HCT116 (cell line): ENCODE measurements at regions not wholly inside any gene's neighbourhood (a gene's known extent, or its start where the extent isn't known, plus 50 kb on each side); places are given as distances from the start of the nearest gene placed in this dataset.

Experiments used
- ATAC-seq: fragments of 200-7000 bp; cut with Tn5 transposase; 2 replicates; pipeline ENCODE4 v1.9.1; 2020; ENCODE audit warnings: mild to moderate bottlenecking, moderate library complexity
- BruUV-seq: library from RNA; stranded (reverse); fragments of 400-500 nt; replicated peaks from 2 replicates; lab custom pipeline; 2021; lab: Mats Ljungman, UMichigan
- CTCF ChIA-PET: fragments of 300-600 bp; sonication (Branson Sonifier 250); formaldehyde crosslinking; loops from one replicate; lab custom pipeline; 2021; ENCODE audit warnings: antibody characterized with exemption; lab: Charles Lee
- POLR2A ChIA-PET: fragments of 300-600, 350-600 bp; sonication (Branson Sonifier 250); formaldehyde crosslinking; loops from one replicate; lab custom pipeline; 2021; ENCODE audit warnings: antibody characterized with exemption; lab: Charles Lee
- RAD21 ChIA-PET, 2 experiments: fragments of 300-600 bp; sonication (Branson Sonifier 250); formaldehyde crosslinking; loops; one replicate each; lab custom pipeline; 2023; ENCODE audit warnings: low total read pairs in 2 of 2; ENCODE audit not compliant: uncharacterized antibody in 2 of 2, unreplicated experiment in 2 of 2, low non-redundant PET in 1 of 2; lab: Charles Lee
- DNase-seq: peaks from one replicate; pipeline ENCODE4 v3.0.0-alpha.2; 2010; ENCODE audit warnings: low read depth, low spot score
- H2AFZ ChIP-seq: fragments of 200-600 bp; shearing (Covaris generic), sonication (generic); 2 replicates; pipeline ENCODE4 v1.6.1; 2017; ENCODE audit warnings: low read depth, mixed run types, mixed read lengths, antibody characterized with exemption, low read length; ENCODE audit not compliant: poor library complexity, severe bottlenecking
- H3K27ac ChIP-seq: 2 replicates; pipeline ENCODE4 v1.5.1; 2012; ENCODE audit warnings: low read depth, low read length
- H3K27me3 ChIP-seq: fragments of 200-600 bp; sonication (generic); 2 replicates; pipeline ENCODE4 v1.6.1; 2016; ENCODE audit warnings: mixed run types, low read length, mixed read lengths; ENCODE audit not compliant: insufficient read depth
- H3K36me3 ChIP-seq, 2 experiments: fragments of 200-500 bp in 1 of 2; fragments of 200-600 bp in 1 of 2; sonication (Bioruptor generic) in 1 of 2; sonication (generic) in 1 of 2; 2 replicates each; pipeline versions ENCODE4 v1.5.1 to v1.6.1; 2014 to 2016; ENCODE audit warnings: low read length in 2 of 2, inconsistent platforms in 1 of 2, mixed read lengths in 1 of 2, mixed run types in 1 of 2; ENCODE audit not compliant: insufficient read depth in 2 of 2, control insufficient read depth in 1 of 2
- H3K4me1 ChIP-seq, 2 experiments: fragments of 200-600 bp in 1 of 2; sonication (generic) in 1 of 2; 2 replicates each; pipeline versions ENCODE4 v1.5.1 to v1.6.1; 2012 to 2017; ENCODE audit warnings: low read length in 2 of 2, inconsistent platforms in 1 of 2, mild to moderate bottlenecking in 1 of 2, mixed read lengths in 1 of 2, mixed run types in 1 of 2, moderate library complexity in 1 of 2; ENCODE audit not compliant: insufficient read depth in 2 of 2, control insufficient read depth in 1 of 2
- H3K4me2 ChIP-seq: fragments of 200-600 bp; sonication (generic); 2 replicates; pipeline ENCODE4 v1.6.1; 2017; ENCODE audit warnings: mixed run types, low read length, mixed read lengths
- H3K4me3 ChIP-seq, 2 experiments: fragments of 200-600 bp in 1 of 2; sonication (generic) in 1 of 2; replicated peaks in 1 of 2; 2 replicates each; pipeline ENCODE4 v1.5.1; 2011 to 2016; ENCODE audit warnings: low read length in 2 of 2, control low read depth in 1 of 2, low read depth in 1 of 2, mild to moderate bottlenecking in 1 of 2, mixed read lengths in 1 of 2, mixed run types in 1 of 2
- H3K79me2 ChIP-seq: fragments of 200-600 bp; sonication (generic); 2 replicates; pipeline ENCODE4 v1.6.1; 2017; ENCODE audit warnings: mild to moderate bottlenecking, mixed run types, low read length, moderate library complexity, mixed read lengths; ENCODE audit not compliant: insufficient read depth
- H3K9ac ChIP-seq: fragments of 200-600 bp; sonication (generic); 2 replicates; pipeline ENCODE4 v1.6.1; 2016; ENCODE audit warnings: low read length, mixed read lengths
- H3K9me2 ChIP-seq: fragments of 200-600 bp; sonication (generic), shearing (Covaris generic); 2 replicates; pipeline ENCODE4 v1.6.1; 2017; ENCODE audit warnings: mixed run types, mild to moderate bottlenecking, moderate library complexity; ENCODE audit not compliant: insufficient read depth
- H3K9me3 ChIP-seq, 2 experiments: fragments of 200-500 bp in 1 of 2; fragments of 200-600 bp in 1 of 2; sonication (Bioruptor generic) in 1 of 2; sonication (generic) in 1 of 2; 2 replicates each; pipeline ENCODE4 v1.6.1; 2014 to 2017; ENCODE audit warnings: low read length in 2 of 2, mixed read lengths in 2 of 2, inconsistent platforms in 1 of 2, low read depth in 1 of 2, mild to moderate bottlenecking in 1 of 2, mixed run types in 1 of 2, moderate library complexity in 1 of 2; ENCODE audit not compliant: control insufficient read depth in 1 of 2, insufficient read depth in 1 of 2
- H4K20me1 ChIP-seq: fragments of 200-600 bp; sonication (generic), shearing (Covaris generic); 2 replicates; pipeline ENCODE4 v1.6.1; 2017; ENCODE audit warnings: mixed run types, mild to moderate bottlenecking, moderate library complexity; ENCODE audit not compliant: insufficient read depth
- CEBPB ChIP-seq: IDR thresholded peaks from 2 replicates; pipeline ENCODE4 v1.6.1; 2012; ENCODE audit warnings: low read depth
- CTCF ChIP-seq, 3 experiments: fragments of 200-600 bp in 1 of 3; sonication (generic) in 1 of 3; IDR thresholded peaks in 2 of 3; conservative IDR thresholded peaks in 1 of 3; 2 replicates each; pipeline ENCODE4 v1.5.1; 2012 to 2017; ENCODE audit warnings: low read depth in 2 of 3, low read length in 2 of 3, antibody characterized with exemption in 1 of 3, borderline replicate concordance in 1 of 3, control low read depth in 1 of 3, mild to moderate bottlenecking in 1 of 3, mixed read lengths in 1 of 3, mixed run types in 1 of 3, moderate library complexity in 1 of 3; ENCODE audit not compliant: insufficient read depth in 1 of 3
- ELF1 ChIP-seq: IDR thresholded peaks from 2 replicates; pipeline ENCODE4 v1.6.1; 2012; ENCODE audit warnings: low read depth, borderline replicate concordance
- FOSL1 ChIP-seq: IDR thresholded peaks from 2 replicates; pipeline ENCODE4 v1.6.1; 2012; ENCODE audit warnings: low read depth
- JUND ChIP-seq: IDR thresholded peaks from 2 replicates; pipeline ENCODE4 v1.6.1; 2012
- MAX ChIP-seq: IDR thresholded peaks from 2 replicates; pipeline ENCODE4 v1.6.1; 2012
- POLR2AphosphoS5 ChIP-seq: IDR thresholded peaks from 2 replicates; pipeline ENCODE4 v1.6.1; 2011; ENCODE audit warnings: mild to moderate bottlenecking, low read depth, low read length, moderate library complexity
- RAD21 ChIP-seq: IDR thresholded peaks from 2 replicates; pipeline ENCODE4 v1.6.1; 2012; ENCODE audit warnings: low read depth, mild to moderate bottlenecking
- REST ChIP-seq: IDR thresholded peaks from 2 replicates; pipeline ENCODE4 v1.6.1; 2012; ENCODE audit warnings: low read depth
- SP1 ChIP-seq: IDR thresholded peaks from 2 replicates; pipeline ENCODE4 v1.6.1; 2012; ENCODE audit warnings: low read depth
- YY1 ChIP-seq: IDR thresholded peaks from 2 replicates; pipeline ENCODE4 v1.6.1; 2011; ENCODE audit warnings: low read length, low read depth, moderate library complexity, mild to moderate bottlenecking; ENCODE audit not compliant: insufficient replicate concordance; ENCODE audit errors: extremely low read depth
- ZBTB33 ChIP-seq: IDR thresholded peaks from 2 replicates; pipeline ENCODE4 v1.6.1; 2011; ENCODE audit warnings: mild to moderate bottlenecking, low read length, moderate library complexity; ENCODE audit not compliant: insufficient replicate concordance; ENCODE audit errors: extremely low read depth
- ZNF274 ChIP-seq: fragments of 200-500 bp; sonication (Bioruptor generic); IDR thresholded peaks from 2 replicates; pipeline ENCODE4 v1.6.1; 2014; ENCODE audit warnings: mild to moderate bottlenecking, low read depth, low read length, inconsistent platforms
- intact Hi-C: fragments of 100-400 bp; cut with micrococcal nuclease; formaldehyde crosslinking; loops from 2 replicates; pipeline ENCODE4 v1.10.0; 2022
- TF ChIP-seq, protein P1 (sequence below): IDR thresholded peaks from 2 replicates; pipeline ENCODE4 v1.6.1; 2012

- Histone ChIP-seq H3K4me3 (no peak overlapping the region), H3K9ac (no peak overlapping the region), H3K4me2 (no peak overlapping the region), H2AFZ (no peak overlapping the region), H3K79me2 (no peaks in the 10 kb centered on the region), H3K9me3 (no peaks in the 10 kb centered on the region), H3K4me1 (no peaks in the 10 kb centered on the region), H3K9me2 (no peaks in the 10 kb centered on the region), H3K27me3 (no peaks in the 10 kb centered on the region), H4K20me1 (no peaks in the 10 kb centered on the region), H3K27ac (no peak overlapping the region), H3K36me3 (no peaks in the 10 kb centered on the region)
- no TSS peak for BruUV-seq
- CTCF ChIA-PET, result no interaction called here
- no peak for ATAC-seq
- intact Hi-C loops, result no loop called here
- POLR2A ChIA-PET, result no interaction called here
- RAD21 ChIA-PET, result no interaction called here
- TF ChIP-seq FOSL1, result no peak
- TF ChIP-seq JUND, result no peak
- TF ChIP-seq CTCF (IDR thresholded peaks at IDR 0.05 in 2 of 3, conservative IDR thresholded peaks at IDR 0.05 in 1 of 3; ENCODE audit: borderline replicate concordance in 1 of 3, insufficient read depth in 1 of 3, low read depth in 2 of 3, low read length in 2 of 3), result no peak
- TF ChIP-seq CEBPB, result no peak
- TF ChIP-seq SP1, result no peak
- no peak for TF ChIP-seq ZBTB33
- no peak for TF ChIP-seq ELF1
- TF ChIP-seq MAX, result no peak
- TF ChIP-seq, protein P1, sequence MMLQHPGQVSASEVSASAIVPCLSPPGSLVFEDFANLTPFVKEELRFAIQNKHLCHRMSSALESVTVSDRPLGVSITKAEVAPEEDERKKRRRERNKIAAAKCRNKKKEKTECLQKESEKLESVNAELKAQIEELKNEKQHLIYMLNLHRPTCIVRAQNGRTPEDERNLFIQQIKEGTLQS, result no peak
- TF ChIP-seq REST, result no peak
- TF ChIP-seq RAD21, result no peak
- TF ChIP-seq ZNF274, result no peak
- TF ChIP-seq YY1, result no peak
- no peak for TF ChIP-seq POLR2AphosphoS5
- DNase-seq, result no peak
These were observed 147.8 kb downstream of the DEFB131A start for GRCh38 chr4:9592010-9592409.
